GM21528 (cell line): ENCODE measurements at regions not wholly inside any gene's neighbourhood (a gene's known extent, or its start where the extent isn't known, plus 50 kb on each side); places are given as distances from the start of the nearest gene placed in this dataset.

Experiments
- ATAC-seq: cut with Tn5 transposase; IDR thresholded peaks from one replicate; pipeline ENCODE4 v1.9.1; 2021; ENCODE audit warnings: mild to moderate bottlenecking, moderate library complexity; ENCODE audit not compliant: unreplicated experiment, low FRiP score

GRCh38 chr2:162994718-162995117, 156.2 kb upstream of the KCNH7 start:
- ATAC-seq = no peak

- ATAC-seq = no peak
Measured at GRCh38 chr2:162992828-162993227, 154.3 kb upstream of the KCNH7 start.

GRCh38 chr2:162989507-162989906, 150.9 kb upstream of the KCNH7 start:
- no peak for ATAC-seq

GRCh38 chr2:162974771-162975170, 136.2 kb upstream of the KCNH7 start:
- no peak for ATAC-seq

- no peak for ATAC-seq
Measured at GRCh38 chr2:162972383-162972782, 133.8 kb upstream of the KCNH7 start.

- no peak for ATAC-seq
Measured at GRCh38 chr2:162968306-162968705, 129.7 kb upstream of the KCNH7 start.

GRCh38 chr2:162967811-162968210, 129.2 kb upstream of the KCNH7 start:
- no peak for ATAC-seq

- no peak for ATAC-seq
Measured at GRCh38 chr2:162967147-162967546, 128.6 kb upstream of the KCNH7 start.

GRCh38 chr2:162965191-162965590, 126.6 kb upstream of the KCNH7 start:
- ATAC-seq = no peak

- no peak for ATAC-seq
Measured at GRCh38 chr2:162964513-162964912, 125.9 kb upstream of the KCNH7 start.

- ATAC-seq = no peak
Measured at GRCh38 chr2:162963156-162963555, 124.6 kb upstream of the KCNH7 start.

- no peak for ATAC-seq
Measured at GRCh38 chr2:162945785-162946184, 107.2 kb upstream of the KCNH7 start.

GRCh38 chr2:162938387-162938786, 99.8 kb upstream of the KCNH7 start:
- ATAC-seq = no peak

GRCh38 chr2:162934191-162934590, 95.6 kb upstream of the KCNH7 start:
- no peak for ATAC-seq

GRCh38 chr2:162932416-162932815, 93.8 kb upstream of the KCNH7 start:
- ATAC-seq = no peak

GRCh38 chr2:162929571-162929970, 91.0 kb upstream of the KCNH7 start:
- ATAC-seq = no peak

- ATAC-seq = no peak
Measured at GRCh38 chr2:162928356-162928755, 89.8 kb upstream of the KCNH7 start.

- ATAC-seq = no peak
Measured at GRCh38 chr2:162926907-162927306, 88.3 kb upstream of the KCNH7 start.

- no peak for ATAC-seq
Measured at GRCh38 chr2:162926501-162926900, 87.9 kb upstream of the KCNH7 start.

GRCh38 chr2:162925595-162925994, 87.0 kb upstream of the KCNH7 start:
- no peak for ATAC-seq

- no peak for ATAC-seq
Measured at GRCh38 chr2:162919111-162919510, 80.5 kb upstream of the KCNH7 start.

GRCh38 chr2:162917626-162918025, 79.1 kb upstream of the KCNH7 start:
- no peak for ATAC-seq

- no peak for ATAC-seq
Measured at GRCh38 chr2:162916286-162916801, 77.8 kb upstream of the KCNH7 start.
